Colon (tissue), 2 donors: ENCODE measurements at regions not wholly inside any gene's neighbourhood (a gene's known extent, or its start where the extent isn't known, plus 50 kb on each side); places are given as distances from the start of the nearest gene placed in this dataset.

ENCODE experiments used
- FAIRE-seq: peaks from 2 replicates; lab custom pipeline; 2012; peaks lifted over from hg19 to GRCh38; lab: Jason Lieb, UNC
- donor health status: control.
- donor health status: control.

GRCh38 chr5:53416144-53416738 is 64.2 kb upstream of the FST start:
- no peak for FAIRE-seq

- FAIRE-seq, result no peak
Observed at GRCh38 chr5:53418409-53418808, 62.0 kb upstream of the FST start.

GRCh38 chr5:53418826-53419658 is 61.4 kb upstream of the FST start:
- FAIRE-seq, result no peak

- FAIRE-seq, result no peak
Observed at GRCh38 chr5:53422539-53422938, 57.9 kb upstream of the FST start.

GRCh38 chr5:53423724-53424123 is 56.7 kb upstream of the FST start:
- no peak for FAIRE-seq

- no peak for FAIRE-seq
Observed at GRCh38 chr5:53424686-53425615, 55.5 kb upstream of the FST start.

GRCh38 chr5:53425687-53426511 is 54.5 kb upstream of the FST start:
- no peak for FAIRE-seq

GRCh38 chr5:53426512-53426830 is 54.0 kb upstream of the FST start:
- no peak for FAIRE-seq

- no peak for FAIRE-seq
Observed at GRCh38 chr5:53426878-53427277, 53.6 kb upstream of the FST start.

- no peak for FAIRE-seq
Observed at GRCh38 chr5:53427965-53428364, 52.5 kb upstream of the FST start.

- no peak for FAIRE-seq
Observed at GRCh38 chr5:53429706-53430105, 50.7 kb upstream of the FST start.

GRCh38 chr5:53430618-53431252 is 49.7 kb upstream of the FST start:
- no peak for FAIRE-seq
